NB4 (cell line): ENCODE measurements at regions not wholly inside any gene's neighbourhood (a gene's known extent, or its start where the extent isn't known, plus 50 kb on each side); places are given as distances from the start of the nearest gene placed in this dataset.

ENCODE experiments used
- DNase-seq: peaks from one replicate; pipeline ENCODE4 v3.0.0; 2010; ENCODE audit warnings: low read depth
- H3K4me3 ChIP-seq: one replicate; pipeline ENCODE4 v1.5.1; 2011; ENCODE audit warnings: mild to moderate bottlenecking, low read depth, low read length, moderate library complexity
- MYC ChIP-seq: IDR thresholded peaks from 2 replicates; pipeline ENCODE4 v1.6.1; 2011; ENCODE audit warnings: low read depth, low read length
- POLR2A ChIP-seq: IDR thresholded peaks from 2 replicates; pipeline ENCODE4 v1.6.1; 2011; ENCODE audit warnings: mild to moderate bottlenecking; ENCODE audit not compliant: insufficient read length; ENCODE audit errors: extremely low read depth
- TF ChIP-seq, protein P1 (sequence below): IDR thresholded peaks from 2 replicates; pipeline ENCODE4 v1.6.1; 2011; ENCODE audit warnings: low read depth, low read length
- TF ChIP-seq, protein P2 (sequence below): IDR thresholded peaks from one replicate; pipeline ENCODE4 v1.5.1; 2012; ENCODE audit warnings: low read depth, low read length

DNA sequence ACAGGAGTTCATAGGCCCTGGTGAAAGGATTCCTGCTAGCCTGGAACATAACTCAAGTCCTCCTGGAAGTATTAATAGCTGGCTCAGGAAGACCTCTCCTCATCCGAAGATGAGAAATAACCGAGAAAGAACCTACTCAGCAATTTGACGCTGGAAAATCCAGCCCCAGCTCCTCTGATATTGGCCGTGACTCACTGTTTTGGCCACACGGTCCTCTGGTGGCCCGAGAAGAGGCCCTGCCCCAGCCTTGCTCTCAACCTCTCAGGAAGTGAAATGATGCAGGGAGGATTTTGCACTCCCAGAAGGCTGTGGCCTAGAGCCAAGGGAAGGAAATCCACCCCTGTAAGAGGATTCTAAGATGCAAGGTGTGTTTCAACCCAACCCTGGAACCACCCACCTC lies 121.6 kb downstream of the MTPAP start:
- no peak overlapping the region for H3K4me3 ChIP-seq
- no peak for DNase-seq
- no peak for TF ChIP-seq MYC
- TF ChIP-seq, protein P1, sequence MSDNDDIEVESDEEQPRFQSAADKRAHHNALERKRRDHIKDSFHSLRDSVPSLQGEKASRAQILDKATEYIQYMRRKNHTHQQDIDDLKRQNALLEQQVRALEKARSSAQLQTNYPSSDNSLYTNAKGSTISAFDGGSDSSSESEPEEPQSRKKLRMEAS: no peak
- TF ChIP-seq POLR2A: no peak
- TF ChIP-seq, protein P2, sequence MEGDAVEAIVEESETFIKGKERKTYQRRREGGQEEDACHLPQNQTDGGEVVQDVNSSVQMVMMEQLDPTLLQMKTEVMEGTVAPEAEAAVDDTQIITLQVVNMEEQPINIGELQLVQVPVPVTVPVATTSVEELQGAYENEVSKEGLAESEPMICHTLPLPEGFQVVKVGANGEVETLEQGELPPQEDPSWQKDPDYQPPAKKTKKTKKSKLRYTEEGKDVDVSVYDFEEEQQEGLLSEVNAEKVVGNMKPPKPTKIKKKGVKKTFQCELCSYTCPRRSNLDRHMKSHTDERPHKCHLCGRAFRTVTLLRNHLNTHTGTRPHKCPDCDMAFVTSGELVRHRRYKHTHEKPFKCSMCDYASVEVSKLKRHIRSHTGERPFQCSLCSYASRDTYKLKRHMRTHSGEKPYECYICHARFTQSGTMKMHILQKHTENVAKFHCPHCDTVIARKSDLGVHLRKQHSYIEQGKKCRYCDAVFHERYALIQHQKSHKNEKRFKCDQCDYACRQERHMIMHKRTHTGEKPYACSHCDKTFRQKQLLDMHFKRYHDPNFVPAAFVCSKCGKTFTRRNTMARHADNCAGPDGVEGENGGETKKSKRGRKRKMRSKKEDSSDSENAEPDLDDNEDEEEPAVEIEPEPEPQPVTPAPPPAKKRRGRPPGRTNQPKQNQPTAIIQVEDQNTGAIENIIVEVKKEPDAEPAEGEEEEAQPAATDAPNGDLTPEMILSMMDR: no peak

DNA sequence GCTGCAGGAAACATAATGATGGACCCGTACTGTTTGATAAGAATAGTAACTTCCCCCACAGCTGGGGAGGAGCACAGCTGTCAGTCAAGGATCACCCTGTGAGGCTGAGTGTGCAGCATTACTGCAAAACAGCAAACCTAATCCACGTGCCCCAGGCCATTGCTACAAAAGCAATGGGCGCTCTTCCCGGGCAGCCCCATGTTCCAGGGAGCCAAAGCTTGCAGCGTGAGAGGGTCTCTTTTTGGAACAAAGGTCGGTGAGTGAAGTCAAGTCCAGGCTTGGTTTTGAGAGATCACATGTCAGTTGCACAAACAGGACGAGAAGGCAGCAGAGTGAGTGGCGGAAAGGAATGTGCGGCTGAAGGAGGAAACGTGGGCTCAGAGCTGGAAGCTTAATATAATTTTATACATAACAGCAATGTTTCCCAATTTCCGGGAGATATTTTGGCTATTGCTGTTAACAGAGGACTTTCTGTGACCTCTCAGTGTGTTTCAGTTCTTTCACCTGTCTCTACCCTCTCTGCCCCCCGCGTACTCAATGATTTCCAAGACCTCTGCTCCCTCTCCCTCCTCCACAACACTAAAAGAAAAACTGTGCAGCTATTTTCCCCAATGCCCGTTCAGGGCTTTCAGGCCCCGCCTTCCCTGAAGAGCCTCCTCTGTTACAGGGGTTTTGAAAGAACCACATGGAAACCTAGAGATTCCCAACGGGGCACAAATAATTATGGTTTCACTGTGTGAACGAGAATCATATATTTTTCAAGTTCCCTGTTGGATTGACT lies 128.9 kb downstream of the MTPAP start:
- TF ChIP-seq, protein P1: peak; percentile 83
- no peak for TF ChIP-seq POLR2A
- peak; percentile 79 for DNase-seq
- H3K4me3 ChIP-seq: peak overlapping the region; percentile 57

DNA sequence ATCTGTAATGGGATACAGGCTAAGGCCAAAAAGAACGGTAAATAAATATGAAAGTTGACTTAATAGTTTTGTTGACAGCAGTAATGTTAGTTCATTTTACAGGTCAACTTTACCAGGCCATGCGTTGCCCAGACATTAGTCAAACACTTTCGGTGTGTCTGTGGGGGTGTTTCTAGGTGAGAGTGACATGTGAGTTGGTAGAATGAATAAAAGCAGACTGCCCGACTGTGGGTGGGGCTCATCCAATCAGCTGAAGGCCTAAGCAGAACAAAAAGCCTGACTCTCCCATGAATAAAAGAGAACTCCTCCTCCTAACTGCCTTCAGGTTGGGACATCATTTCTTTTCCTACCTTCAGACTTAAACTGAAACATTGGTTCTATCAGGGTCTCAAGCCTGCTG lies 132.3 kb downstream of the MTPAP start:
- TF ChIP-seq MYC (no peak), POLR2A (no peak)
- TF ChIP-seq, protein P1: no peak
- TF ChIP-seq, protein P2: no peak
- no peak for DNase-seq
- no peak overlapping the region for H3K4me3 ChIP-seq

DNA sequence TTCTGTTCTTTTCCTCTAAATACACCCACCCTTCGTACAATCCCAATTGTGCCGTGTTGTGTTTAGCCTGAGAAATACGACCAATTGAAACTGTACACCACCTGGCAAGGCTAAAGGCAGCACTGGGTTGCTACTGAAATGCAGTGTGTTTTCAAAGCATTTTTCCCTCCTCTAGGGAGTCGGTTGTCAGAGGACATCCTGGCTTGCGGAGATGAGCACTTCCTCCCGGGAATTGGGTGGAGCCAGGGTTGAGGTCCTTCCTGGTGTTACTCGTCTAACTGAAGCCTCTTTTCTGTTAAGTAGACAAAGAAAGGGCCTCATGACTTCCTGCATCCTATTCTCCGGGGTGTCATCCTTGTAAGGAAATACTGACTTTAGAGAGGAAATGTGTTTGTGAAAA lies 133.5 kb downstream of the MTPAP start:
- DNase-seq: no peak
- TF ChIP-seq MYC: no peak
- no peak overlapping the region for H3K4me3 ChIP-seq

DNA sequence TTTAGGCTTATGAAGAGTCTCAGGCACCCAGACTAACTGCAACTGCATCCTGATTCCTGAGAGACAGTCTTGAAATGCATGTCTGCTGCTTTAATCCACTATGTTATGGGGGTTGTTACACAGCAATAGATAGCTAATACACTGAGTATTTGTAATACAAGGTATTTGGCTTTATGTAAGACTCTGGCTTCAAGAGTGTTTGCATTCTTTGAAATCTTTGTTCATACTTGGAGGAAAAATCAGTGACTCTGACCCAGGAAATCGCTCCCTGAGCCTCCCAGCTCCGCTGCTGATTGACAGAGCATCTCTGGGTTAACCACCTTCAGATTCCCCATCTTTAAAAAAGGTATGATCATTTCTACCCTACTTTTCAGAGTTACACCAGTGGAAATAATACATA lies 133.9 kb downstream of the MTPAP start:
- TF ChIP-seq MYC (no peak), POLR2A (no peak)
- TF ChIP-seq, protein P1: no peak
- TF ChIP-seq, protein P2: no peak
- no peak for DNase-seq
- H3K4me3 ChIP-seq: no peak overlapping the region

DNA sequence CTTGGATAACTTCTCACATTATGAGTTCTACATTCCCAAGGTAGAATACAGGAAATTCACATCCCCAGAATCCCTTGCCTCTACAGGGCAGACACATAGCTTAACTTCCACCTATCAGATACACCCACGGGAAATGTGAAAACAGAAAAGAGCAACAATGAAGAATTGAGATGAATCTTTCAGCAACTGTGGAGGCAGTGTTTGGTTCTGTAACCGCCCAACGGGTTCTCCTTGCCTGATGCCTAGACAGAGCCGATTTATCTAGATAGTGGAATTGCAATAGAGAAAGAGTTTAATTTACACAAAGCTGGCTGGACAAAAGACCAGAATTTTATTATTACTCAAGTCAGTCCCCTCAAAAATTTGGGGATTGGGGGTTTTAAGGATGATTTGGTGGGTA lies 138.8 kb downstream of the MTPAP start:
- TF ChIP-seq, protein P1: no peak
- TF ChIP-seq, protein P2: no peak
- TF ChIP-seq POLR2A (no peak), MYC (no peak)
- DNase-seq: no peak
- H3K4me3 ChIP-seq: no peak overlapping the region
